HG02678 (cell line): ENCODE measurements at regions not wholly inside any gene's neighbourhood (a gene's known extent, or its start where the extent isn't known, plus 50 kb on each side); places are given as distances from the start of the nearest gene placed in this dataset.
"Not testable (repeated sequence)": the region's sequence is repeated elsewhere in the genome, so short reads cannot be mapped to it uniquely, and the experiment has no call there.

ENCODE experiments used
- ATAC-seq: cut with Tn5 transposase; IDR thresholded peaks from one replicate; pipeline ENCODE4 v1.9.1; 2021; ENCODE audit warnings: mild to moderate bottlenecking, moderate library complexity; ENCODE audit not compliant: unreplicated experiment

GRCh38 chr12:70008944-70009343 lies 183.9 kb downstream of the MYRFL start:
- no peak for ATAC-seq

GRCh38 chr12:70011353-70011752 lies 186.3 kb downstream of the MYRFL start:
- ATAC-seq, result no peak

GRCh38 chr12:70013016-70013415 lies 188.0 kb downstream of the MYRFL start:
- ATAC-seq, result not testable (repeated sequence)

- no peak for ATAC-seq
Measured at GRCh38 chr12:70028515-70028914, 203.5 kb downstream of the MYRFL start.

GRCh38 chr12:70028918-70029317 lies 203.9 kb downstream of the MYRFL start:
- no peak for ATAC-seq

- ATAC-seq, result no peak
Measured at GRCh38 chr12:70031046-70031445, 206.0 kb downstream of the MYRFL start.

GRCh38 chr12:70032076-70032475 lies 207.0 kb downstream of the MYRFL start:
- no peak for ATAC-seq

- ATAC-seq, result no peak
Measured at GRCh38 chr12:70033310-70033709, 208.3 kb downstream of the MYRFL start.

- ATAC-seq, result no peak
Measured at GRCh38 chr12:70040141-70040540, 203.1 kb upstream of the CNOT2 start.

- no peak for ATAC-seq
Measured at GRCh38 chr12:70042675-70043074, 200.6 kb upstream of the CNOT2 start.

- no peak for ATAC-seq
Measured at GRCh38 chr12:70043490-70044138, 199.6 kb upstream of the CNOT2 start.

GRCh38 chr12:70044167-70044566 lies 199.1 kb upstream of the CNOT2 start:
- no peak for ATAC-seq

GRCh38 chr12:70045036-70045435 lies 198.2 kb upstream of the CNOT2 start:
- ATAC-seq, result no peak

- no peak for ATAC-seq
Measured at GRCh38 chr12:70045514-70045913, 197.7 kb upstream of the CNOT2 start.

- no peak for ATAC-seq
Measured at GRCh38 chr12:70048521-70049250, 194.5 kb upstream of the CNOT2 start.

GRCh38 chr12:70049596-70050360 lies 193.5 kb upstream of the CNOT2 start:
- peak; percentile 93 for ATAC-seq

- ATAC-seq, result no peak
Measured at GRCh38 chr12:70052476-70052875, 190.8 kb upstream of the CNOT2 start.

GRCh38 chr12:70052931-70053497 lies 190.2 kb upstream of the CNOT2 start:
- ATAC-seq, result no peak

- ATAC-seq, result no peak
Measured at GRCh38 chr12:70059373-70059772, 183.9 kb upstream of the CNOT2 start.

GRCh38 chr12:70060634-70061033 lies 182.6 kb upstream of the CNOT2 start:
- no peak for ATAC-seq

GRCh38 chr12:70068743-70069142 lies 174.5 kb upstream of the CNOT2 start:
- ATAC-seq, result no peak
